ENCODE measurements at regions not wholly inside any gene's neighbourhood (a gene's known extent, or its start where the extent isn't known, plus 50 kb on each side); places are given as distances from the start of the nearest gene placed in this dataset.

DNA sequence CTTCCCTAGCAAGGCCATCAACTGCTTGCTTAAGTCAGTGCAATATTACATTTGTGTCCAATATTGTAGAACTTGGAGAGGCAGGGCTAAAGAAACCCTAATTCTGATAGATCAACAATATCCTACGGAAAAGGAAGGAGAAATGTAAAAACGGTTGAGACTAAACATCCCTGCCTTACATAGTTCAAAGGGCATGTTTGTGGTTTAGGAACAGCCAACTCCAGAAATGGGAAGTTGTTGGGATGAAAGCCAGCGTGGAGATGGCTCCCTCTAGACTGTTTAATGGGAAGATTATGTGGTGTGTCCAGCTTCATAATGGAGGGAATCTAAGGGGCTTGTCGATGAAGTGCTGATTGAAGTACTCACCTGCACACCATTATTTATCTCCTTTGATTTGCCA is 145.3 kb upstream of the TENT5A start:
- TF ChIP-seq, protein P1, sequence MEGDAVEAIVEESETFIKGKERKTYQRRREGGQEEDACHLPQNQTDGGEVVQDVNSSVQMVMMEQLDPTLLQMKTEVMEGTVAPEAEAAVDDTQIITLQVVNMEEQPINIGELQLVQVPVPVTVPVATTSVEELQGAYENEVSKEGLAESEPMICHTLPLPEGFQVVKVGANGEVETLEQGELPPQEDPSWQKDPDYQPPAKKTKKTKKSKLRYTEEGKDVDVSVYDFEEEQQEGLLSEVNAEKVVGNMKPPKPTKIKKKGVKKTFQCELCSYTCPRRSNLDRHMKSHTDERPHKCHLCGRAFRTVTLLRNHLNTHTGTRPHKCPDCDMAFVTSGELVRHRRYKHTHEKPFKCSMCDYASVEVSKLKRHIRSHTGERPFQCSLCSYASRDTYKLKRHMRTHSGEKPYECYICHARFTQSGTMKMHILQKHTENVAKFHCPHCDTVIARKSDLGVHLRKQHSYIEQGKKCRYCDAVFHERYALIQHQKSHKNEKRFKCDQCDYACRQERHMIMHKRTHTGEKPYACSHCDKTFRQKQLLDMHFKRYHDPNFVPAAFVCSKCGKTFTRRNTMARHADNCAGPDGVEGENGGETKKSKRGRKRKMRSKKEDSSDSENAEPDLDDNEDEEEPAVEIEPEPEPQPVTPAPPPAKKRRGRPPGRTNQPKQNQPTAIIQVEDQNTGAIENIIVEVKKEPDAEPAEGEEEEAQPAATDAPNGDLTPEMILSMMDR (IDR thresholded peaks at IDR 0.05; ENCODE audit: borderline replicate concordance, insufficient read depth, low read depth, low read length) = no peak

DNA sequence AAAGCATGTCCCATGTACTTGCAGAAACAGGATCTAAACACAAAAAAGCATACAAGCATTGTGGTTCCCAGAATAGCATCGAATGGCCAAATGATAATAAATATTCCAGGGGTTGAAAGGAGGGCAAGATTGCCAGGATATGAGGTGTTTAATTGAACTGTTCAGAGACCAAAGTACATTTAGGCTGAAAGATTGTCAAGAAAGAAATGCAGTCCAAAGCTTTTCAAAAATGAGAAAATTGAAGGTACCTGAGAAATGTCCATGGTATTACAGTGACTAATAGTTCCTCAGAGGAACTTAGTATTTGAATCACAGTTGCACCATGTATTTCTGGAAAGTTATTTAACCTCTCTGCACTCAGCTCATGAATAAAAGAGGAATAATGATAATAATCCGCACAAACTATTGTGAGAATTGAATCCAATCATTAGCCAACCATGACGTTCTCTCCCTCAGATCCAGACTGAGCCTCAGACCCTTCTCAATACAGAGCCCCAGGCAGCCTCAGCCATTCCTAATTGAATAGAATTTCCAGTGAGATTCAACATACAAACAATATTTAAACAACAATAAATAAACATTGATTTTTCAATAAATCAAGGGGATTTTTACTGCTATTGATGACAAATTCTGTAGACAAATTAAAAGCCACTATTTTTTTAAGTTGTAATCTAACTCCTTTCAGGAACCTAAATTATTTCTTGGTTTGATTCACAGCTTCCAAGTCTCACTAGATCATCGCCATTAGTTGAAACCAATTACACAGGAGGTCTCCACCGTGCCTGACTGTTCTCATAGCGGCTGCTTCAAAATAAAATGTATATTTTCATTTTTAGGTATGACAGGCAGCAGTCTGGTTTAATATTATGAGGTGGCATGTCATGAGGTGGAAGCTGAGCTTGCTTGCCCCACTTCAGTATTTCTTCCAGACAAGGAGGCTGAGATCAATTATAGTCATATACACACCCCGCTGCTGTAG is 144.3 kb upstream of the TENT5A start:
- H3K4me3 ChIP-seq (ENCODE audit: low read depth, low read length) = no peak overlapping the region
- TF ChIP-seq, protein P1 (IDR thresholded peaks at IDR 0.05; ENCODE audit: borderline replicate concordance, insufficient read depth, low read depth, low read length) = no peak

More for the DNA sequence above, 145.3 kb upstream of the TENT5A start:
- H3K4me3 ChIP-seq (ENCODE audit: low read depth, low read length) = no peak overlapping the region

DNA sequence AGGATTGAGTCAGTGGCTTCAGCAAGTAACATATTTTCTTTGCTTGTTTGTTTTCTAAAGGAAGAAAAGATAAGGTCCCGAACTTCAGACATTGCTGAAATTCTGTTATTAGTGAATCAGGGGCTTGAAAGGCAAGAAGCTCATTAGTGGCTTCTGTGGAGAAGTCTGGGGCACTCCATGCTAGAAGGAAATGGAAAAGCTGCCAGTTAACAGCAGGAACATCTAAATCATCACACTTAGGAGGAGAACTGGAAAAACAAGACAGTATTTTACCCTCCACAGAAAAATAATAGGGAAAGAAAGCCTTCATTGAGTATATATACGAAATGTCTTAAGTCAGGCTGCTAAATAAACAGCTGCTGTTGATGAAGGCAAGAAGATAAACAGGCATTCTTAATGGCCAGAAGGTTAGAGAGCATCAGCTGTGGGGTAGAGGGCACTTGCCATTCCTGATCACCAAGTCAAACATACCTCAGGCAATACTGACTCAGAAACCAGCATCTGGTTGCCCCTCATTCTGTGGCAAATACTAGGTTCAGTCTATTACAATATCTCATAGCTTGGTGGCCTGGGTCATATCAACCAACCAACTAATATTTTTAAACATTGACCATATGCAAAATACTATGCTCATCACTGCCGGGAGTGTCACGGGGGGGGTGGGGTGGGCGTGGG is 143.2 kb upstream of the TENT5A start:
- TF ChIP-seq, protein P1 (IDR thresholded peaks at IDR 0.05; ENCODE audit: borderline replicate concordance, insufficient read depth, low read depth, low read length) = no peak
- H3K4me3 ChIP-seq (ENCODE audit: low read depth, low read length) = no peak overlapping the region

DNA sequence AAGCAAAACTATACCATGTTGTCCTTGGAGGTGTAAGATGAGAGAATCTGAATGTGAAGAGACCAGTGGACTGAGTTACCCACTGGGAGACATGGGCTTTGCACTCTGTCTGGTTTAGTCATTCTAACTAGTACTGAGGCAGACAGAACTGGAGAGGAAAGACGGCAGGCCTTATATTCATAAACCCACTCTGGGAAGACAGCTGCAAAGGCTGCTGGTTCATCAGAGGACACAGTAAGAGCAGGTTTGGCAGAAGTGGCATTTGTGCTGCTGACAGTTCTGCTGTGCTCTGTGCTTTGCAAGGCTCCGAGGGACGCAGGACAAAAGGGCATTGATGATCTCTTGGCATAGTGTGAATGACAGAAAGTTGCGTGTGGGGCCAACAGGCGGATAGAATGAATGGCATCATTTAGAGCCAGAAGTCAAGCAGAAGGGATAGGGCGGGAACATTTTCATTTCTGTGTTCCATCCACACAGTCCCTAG is 142.3 kb upstream of the TENT5A start:
- TF ChIP-seq, protein P1 (IDR thresholded peaks at IDR 0.05; ENCODE audit: borderline replicate concordance, insufficient read depth, low read depth, low read length) = no peak
- H3K4me3 ChIP-seq (ENCODE audit: low read depth, low read length) = no peak overlapping the region

DNA sequence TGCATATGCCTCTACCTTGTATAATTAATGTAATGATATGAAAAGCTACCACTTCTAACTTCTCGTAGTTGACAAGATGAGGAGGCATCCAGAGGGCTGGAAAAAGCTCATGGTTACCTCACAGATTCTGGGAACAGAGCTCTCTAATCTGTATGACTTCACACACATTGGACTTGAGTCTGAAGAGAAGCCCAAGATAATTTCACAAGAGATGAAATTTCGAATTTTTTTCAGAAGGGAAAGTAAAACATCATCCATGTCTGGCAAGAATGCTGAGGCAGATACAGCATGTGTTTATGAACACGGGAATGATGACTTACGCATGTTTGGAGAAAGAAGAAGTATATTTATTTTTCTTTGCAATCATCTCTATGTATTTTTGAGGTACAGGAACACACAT is 141.8 kb upstream of the TENT5A start:
- no peak overlapping the region for H3K4me3 ChIP-seq (ENCODE audit: low read depth, low read length)
- TF ChIP-seq, protein P1 (IDR thresholded peaks at IDR 0.05; ENCODE audit: borderline replicate concordance, insufficient read depth, low read depth, low read length) = no peak

DNA sequence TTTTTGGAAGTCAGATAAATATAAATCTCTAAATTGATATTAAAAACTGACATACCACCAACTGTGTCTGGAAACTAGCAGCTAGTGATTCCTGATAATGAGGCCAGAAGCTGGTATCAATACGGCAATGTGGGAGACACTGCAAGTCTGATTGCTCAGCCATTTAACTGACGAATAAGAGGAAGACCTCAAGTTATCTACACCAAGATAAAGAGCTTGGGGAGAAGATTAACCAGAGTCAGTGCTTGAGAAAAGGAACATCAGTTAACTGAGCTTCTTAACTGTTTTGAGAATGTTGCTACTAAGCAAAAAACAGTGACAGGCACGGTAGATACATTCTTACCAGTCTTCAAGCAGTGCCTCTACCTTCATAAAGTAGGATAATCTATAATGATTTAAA is 140.4 kb upstream of the TENT5A start:
- TF ChIP-seq, protein P1 (IDR thresholded peaks at IDR 0.05; ENCODE audit: borderline replicate concordance, insufficient read depth, low read depth, low read length) = no peak
- H3K4me3 ChIP-seq (ENCODE audit: low read depth, low read length) = no peak overlapping the region
